WTC11 (cell line): ENCODE measurements at regions not wholly inside any gene's neighbourhood (a gene's known extent, or its start where the extent isn't known, plus 50 kb on each side); places are given as distances from the start of the nearest gene placed in this dataset.

Source experiments
- CREB1 ChIP-seq: sonication (generic); formaldehyde crosslinking; IDR thresholded peaks from 2 replicates; pipeline ENCODE4 v1.8.0; 2023; ENCODE audit warnings: mild to moderate bottlenecking, missing genetic modification reagents
- ESRRA ChIP-seq: sonication (generic); formaldehyde crosslinking; IDR thresholded peaks from 2 replicates; pipeline ENCODE4 v1.8.1; 2022; ENCODE audit warnings: mild to moderate bottlenecking, missing genetic modification reagents, borderline replicate concordance
- IRF1 ChIP-seq: sonication (generic); formaldehyde crosslinking; IDR thresholded peaks from 2 replicates; pipeline ENCODE4 v1.8.0; 2023; ENCODE audit warnings: missing genetic modification reagents
- NR1H2 ChIP-seq: sonication (generic); formaldehyde crosslinking; IDR thresholded peaks from 2 replicates; pipeline ENCODE4 v1.9.0; 2021; ENCODE audit warnings: mild to moderate bottlenecking, moderate library complexity, missing genetic modification reagents
- NR2C2 ChIP-seq: sonication (generic); formaldehyde crosslinking; IDR thresholded peaks from 2 replicates; pipeline ENCODE4 v1.8.0; 2022; ENCODE audit warnings: mild to moderate bottlenecking, missing genetic modification reagents
- SP1 ChIP-seq: sonication (generic); formaldehyde crosslinking; conservative IDR thresholded peaks from 2 replicates; pipeline ENCODE4 v1.8.1; 2022; ENCODE audit warnings: missing genetic modification reagents
- ZNF121 ChIP-seq: sonication (generic); formaldehyde crosslinking; IDR thresholded peaks from 2 replicates; pipeline ENCODE4 v1.8.0; 2023; ENCODE audit warnings: missing genetic modification reagents
- ZNF138 ChIP-seq: sonication (generic); formaldehyde crosslinking; conservative IDR thresholded peaks from 2 replicates; pipeline ENCODE4 v1.8.1; 2022; ENCODE audit warnings: mild to moderate bottlenecking, moderate library complexity, missing genetic modification reagents
- TF ChIP-seq, protein P1 (sequence below): fragments of 200-600 bp; IDR thresholded peaks from 2 replicates; pipeline ENCODE4 v1.8.0; 2022; ENCODE audit warnings: antibody characterized with exemption
- TF ChIP-seq, protein P2 (sequence below): sonication (generic); formaldehyde crosslinking; IDR thresholded peaks from 2 replicates; pipeline ENCODE4 v1.8.0; 2022; ENCODE audit warnings: missing genetic modification reagents
- TF ChIP-seq, protein P3 (sequence below): sonication (generic); formaldehyde crosslinking; IDR thresholded peaks from 2 replicates; pipeline ENCODE4 v1.8.0; 2022; ENCODE audit warnings: mild to moderate bottlenecking, missing genetic modification reagents

- TF ChIP-seq, protein P1, sequence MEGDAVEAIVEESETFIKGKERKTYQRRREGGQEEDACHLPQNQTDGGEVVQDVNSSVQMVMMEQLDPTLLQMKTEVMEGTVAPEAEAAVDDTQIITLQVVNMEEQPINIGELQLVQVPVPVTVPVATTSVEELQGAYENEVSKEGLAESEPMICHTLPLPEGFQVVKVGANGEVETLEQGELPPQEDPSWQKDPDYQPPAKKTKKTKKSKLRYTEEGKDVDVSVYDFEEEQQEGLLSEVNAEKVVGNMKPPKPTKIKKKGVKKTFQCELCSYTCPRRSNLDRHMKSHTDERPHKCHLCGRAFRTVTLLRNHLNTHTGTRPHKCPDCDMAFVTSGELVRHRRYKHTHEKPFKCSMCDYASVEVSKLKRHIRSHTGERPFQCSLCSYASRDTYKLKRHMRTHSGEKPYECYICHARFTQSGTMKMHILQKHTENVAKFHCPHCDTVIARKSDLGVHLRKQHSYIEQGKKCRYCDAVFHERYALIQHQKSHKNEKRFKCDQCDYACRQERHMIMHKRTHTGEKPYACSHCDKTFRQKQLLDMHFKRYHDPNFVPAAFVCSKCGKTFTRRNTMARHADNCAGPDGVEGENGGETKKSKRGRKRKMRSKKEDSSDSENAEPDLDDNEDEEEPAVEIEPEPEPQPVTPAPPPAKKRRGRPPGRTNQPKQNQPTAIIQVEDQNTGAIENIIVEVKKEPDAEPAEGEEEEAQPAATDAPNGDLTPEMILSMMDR = no peak
- no peak for TF ChIP-seq CREB1 (CRISPR knock-in tag)
- no peak for TF ChIP-seq ZNF121
- TF ChIP-seq, protein P2, sequence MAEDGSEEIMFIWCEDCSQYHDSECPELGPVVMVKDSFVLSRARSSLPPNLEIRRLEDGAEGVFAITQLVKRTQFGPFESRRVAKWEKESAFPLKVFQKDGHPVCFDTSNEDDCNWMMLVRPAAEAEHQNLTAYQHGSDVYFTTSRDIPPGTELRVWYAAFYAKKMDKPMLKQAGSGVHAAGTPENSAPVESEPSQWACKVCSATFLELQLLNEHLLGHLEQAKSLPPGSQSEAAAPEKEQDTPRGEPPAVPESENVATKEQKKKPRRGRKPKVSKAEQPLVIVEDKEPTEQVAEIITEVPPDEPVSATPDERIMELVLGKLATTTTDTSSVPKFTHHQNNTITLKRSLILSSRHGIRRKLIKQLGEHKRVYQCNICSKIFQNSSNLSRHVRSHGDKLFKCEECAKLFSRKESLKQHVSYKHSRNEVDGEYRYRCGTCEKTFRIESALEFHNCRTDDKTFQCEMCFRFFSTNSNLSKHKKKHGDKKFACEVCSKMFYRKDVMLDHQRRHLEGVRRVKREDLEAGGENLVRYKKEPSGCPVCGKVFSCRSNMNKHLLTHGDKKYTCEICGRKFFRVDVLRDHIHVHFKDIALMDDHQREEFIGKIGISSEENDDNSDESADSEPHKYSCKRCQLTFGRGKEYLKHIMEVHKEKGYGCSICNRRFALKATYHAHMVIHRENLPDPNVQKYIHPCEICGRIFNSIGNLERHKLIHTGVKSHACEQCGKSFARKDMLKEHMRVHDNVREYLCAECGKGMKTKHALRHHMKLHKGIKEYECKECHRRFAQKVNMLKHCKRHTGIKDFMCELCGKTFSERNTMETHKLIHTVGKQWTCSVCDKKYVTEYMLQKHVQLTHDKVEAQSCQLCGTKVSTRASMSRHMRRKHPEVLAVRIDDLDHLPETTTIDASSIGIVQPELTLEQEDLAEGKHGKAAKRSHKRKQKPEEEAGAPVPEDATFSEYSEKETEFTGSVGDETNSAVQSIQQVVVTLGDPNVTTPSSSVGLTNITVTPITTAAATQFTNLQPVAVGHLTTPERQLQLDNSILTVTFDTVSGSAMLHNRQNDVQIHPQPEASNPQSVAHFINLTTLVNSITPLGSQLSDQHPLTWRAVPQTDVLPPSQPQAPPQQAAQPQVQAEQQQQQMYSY (CRISPR knock-in tag) = no peak
- TF ChIP-seq, protein P3, sequence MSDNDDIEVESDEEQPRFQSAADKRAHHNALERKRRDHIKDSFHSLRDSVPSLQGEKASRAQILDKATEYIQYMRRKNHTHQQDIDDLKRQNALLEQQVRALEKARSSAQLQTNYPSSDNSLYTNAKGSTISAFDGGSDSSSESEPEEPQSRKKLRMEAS (CRISPR knock-in tag) = no peak
- TF ChIP-seq NR1H2 (CRISPR knock-in tag) = no peak
- no peak for TF ChIP-seq ESRRA (CRISPR knock-in tag)
- TF ChIP-seq ZNF138 = no peak
- TF ChIP-seq SP1 (CRISPR knock-in tag) = no peak
- no peak for TF ChIP-seq IRF1
- no peak for TF ChIP-seq NR2C2 (CRISPR knock-in tag)
Measured at GRCh38 chr16:52301026-52301425, 245.9 kb downstream of the TOX3 start.
